Caco-2 (cell line): ENCODE measurements at regions not wholly inside any gene's neighbourhood (a gene's known extent, or its start where the extent isn't known, plus 50 kb on each side); places are given as distances from the start of the nearest gene placed in this dataset.

Source experiments
- BruUV-seq: library from RNA; stranded (reverse); fragments of 400-500 nt; replicated peaks from 2 replicates; lab custom pipeline; 2021; lab: Mats Ljungman, UMichigan
- CTCF ChIA-PET: fragments of 300-600 bp; sonication (Branson Sonifier 250); formaldehyde crosslinking; loops from one replicate; lab custom pipeline; 2022; ENCODE audit warnings: antibody characterized with exemption; lab: Charles Lee
- POLR2A ChIA-PET: fragments of 300-600 bp; sonication (Branson Sonifier 250); formaldehyde crosslinking; loops from one replicate; lab custom pipeline; 2022; ENCODE audit warnings: antibody characterized with exemption; lab: Charles Lee
- DNase-seq, 2 experiments: peaks; one replicate each; pipeline versions ENCODE4 v3.0.0 to v3.0.0-alpha.2; 2020 to 2022
- H3K27me3 ChIP-seq: replicated peaks from 2 replicates; pipeline ENCODE4 v1.6.0; 2011; ENCODE audit warnings: low read length; ENCODE audit not compliant: control insufficient read depth, insufficient read depth
- H3K36me3 ChIP-seq: 2 replicates; pipeline ENCODE4 v1.5.1; 2011; ENCODE audit warnings: low read length; ENCODE audit not compliant: control insufficient read depth, insufficient read depth
- H3K4me1 ChIP-seq: fragments of 250-450 bp; sonication (Bioruptor Pico); 2 replicates; pipeline ENCODE4 v1.5.1; 2020; ENCODE audit warnings: mild to moderate bottlenecking
- H3K4me3 ChIP-seq: 2 replicates; pipeline ENCODE4 v1.5.1; 2011; ENCODE audit warnings: low read depth, mild to moderate bottlenecking, control low read depth, low read length
- H3K9me3 ChIP-seq: fragments of 250-450 bp; sonication (Bioruptor Pico); 2 replicates; pipeline ENCODE4 v1.5.1; 2020; ENCODE audit warnings: mild to moderate bottlenecking, moderate library complexity
- H3K27ac Mint-ChIP-seq: one replicate; pipeline ENCODE4 v1.8.0; 2022; ENCODE audit warnings: mixed read lengths; ENCODE audit not compliant: unreplicated experiment
- H3K27me3 Mint-ChIP-seq: one replicate; pipeline ENCODE4 v1.8.0; 2022; ENCODE audit warnings: mixed read lengths; ENCODE audit not compliant: insufficient read depth, unreplicated experiment
- H3K36me3 Mint-ChIP-seq: one replicate; pipeline ENCODE4 v1.8.0; 2022; ENCODE audit warnings: mild to moderate bottlenecking, mixed read lengths; ENCODE audit not compliant: insufficient read depth, unreplicated experiment
- H3K4me1 Mint-ChIP-seq: one replicate; pipeline ENCODE4 v1.8.0; 2022; ENCODE audit warnings: low read depth, mixed read lengths; ENCODE audit not compliant: unreplicated experiment
- H3K4me3 Mint-ChIP-seq: one replicate; pipeline ENCODE4 v1.8.0; 2022; ENCODE audit warnings: mild to moderate bottlenecking, moderate library complexity, mixed read lengths; ENCODE audit not compliant: unreplicated experiment
- H3K9me3 Mint-ChIP-seq: one replicate; pipeline ENCODE4 v1.8.0; 2022; ENCODE audit warnings: mixed read lengths; ENCODE audit not compliant: unreplicated experiment
- CTCF ChIP-seq, 2 experiments: fragments of 200-600 bp in 1 of 2; IDR thresholded peaks; 1 replicate in 1 of 2; 2 replicates in 1 of 2; pipeline versions ENCODE4 v1.5.1 to v1.8.0; 2011 to 2022; ENCODE audit warnings: antibody characterized with exemption in 1 of 2, control low read depth in 1 of 2, inconsistent platforms in 1 of 2, low read depth in 1 of 2, low read length in 1 of 2, mild to moderate bottlenecking in 1 of 2, moderate library complexity in 1 of 2; ENCODE audit not compliant: insufficient read depth in 1 of 2, severe bottlenecking in 1 of 2, unreplicated experiment in 1 of 2
- intact Hi-C: fragments of 100-400 bp; cut with micrococcal nuclease; formaldehyde crosslinking; loops from one replicate; pipeline ENCODE4 v1.10.0; 2022; ENCODE audit not compliant: unreplicated experiment

- no peaks in the 10 kb centered on the region for H3K9me3 ChIP-seq
- no peak for DNase-seq
- H3K4me3 Mint-ChIP-seq = no peak overlapping the region
- POLR2A ChIA-PET = no interaction called here
- H3K4me1 ChIP-seq = no peaks in the 10 kb centered on the region
- no peaks in the 10 kb centered on the region for H3K36me3 ChIP-seq
- H3K36me3 Mint-ChIP-seq = no peaks in the 10 kb centered on the region
- no peaks in the 10 kb centered on the region for H3K27me3 ChIP-seq
- H3K4me3 ChIP-seq = no peak overlapping the region
- CTCF ChIA-PET = interaction anchor here (0.7 kb wide), 1 partner anchor 15 kb away, joined by 5 read pairs; no protein-coding TSS in a partner anchor
- H3K27ac Mint-ChIP-seq = no peak overlapping the region
- no peaks in the 10 kb centered on the region for H3K9me3 Mint-ChIP-seq
- intact Hi-C loops = no loop called here
- peaks cover 17% of the 10 kb centered on the region for H3K27me3 Mint-ChIP-seq
- peak; percentile 15 to 21 for TF ChIP-seq CTCF (IDR thresholded peaks at IDR 0.05; ENCODE audit: insufficient read depth in 1 of 2, low read depth in 1 of 2, low read length in 1 of 2, severe bottlenecking in 1 of 2, unreplicated experiment in 1 of 2)
- no TSS peak for BruUV-seq
- H3K4me1 Mint-ChIP-seq = no peaks in the 10 kb centered on the region
Observed at GRCh38 chr6:25042536-25042935, 106.8 kb upstream of the RIPOR2 start.

GRCh38 chr6:25042984-25043725 lies 107.4 kb upstream of the RIPOR2 start:
- H3K36me3 Mint-ChIP-seq = no peaks in the 10 kb centered on the region
- POLR2A ChIA-PET = no interaction called here

GRCh38 chr6:25043892-25044291 lies 108.1 kb upstream of the RIPOR2 start:
- Mint-ChIP-seq H3K4me1 (no peaks in the 10 kb centered on the region), H3K27me3 (peaks cover 23% of the 10 kb centered on the region), H3K36me3 (no peaks in the 10 kb centered on the region), H3K4me3 (no peak overlapping the region), H3K27ac (no peak overlapping the region), H3K9me3 (no peaks in the 10 kb centered on the region)
- H3K36me3 ChIP-seq = no peaks in the 10 kb centered on the region
- H3K4me1 ChIP-seq = no peaks in the 10 kb centered on the region
- no TSS peak for BruUV-seq
- ChIA-PET CTCF (no interaction called here), POLR2A (no interaction called here)
- TF ChIP-seq CTCF (IDR thresholded peaks at IDR 0.05; ENCODE audit: insufficient read depth in 1 of 2, low read depth in 1 of 2, low read length in 1 of 2, severe bottlenecking in 1 of 2, unreplicated experiment in 1 of 2) = no peak
- intact Hi-C loops = no loop called here
- H3K27me3 ChIP-seq = no peaks in the 10 kb centered on the region
- H3K9me3 ChIP-seq = no peaks in the 10 kb centered on the region
- no peak overlapping the region for H3K4me3 ChIP-seq
- DNase-seq = no peak

More at GRCh38 chr6:25042984-25043725, 107.4 kb upstream of the RIPOR2 start:
- no TSS peak for BruUV-seq
- Histone ChIP-seq H3K4me1 (no peaks in the 10 kb centered on the region), H3K9me3 (no peaks in the 10 kb centered on the region), H3K36me3 (no peaks in the 10 kb centered on the region), H3K4me3 (no peak overlapping the region), H3K27me3 (no peaks in the 10 kb centered on the region)
- intact Hi-C loops = no loop called here
- Mint-ChIP-seq H3K9me3 (no peaks in the 10 kb centered on the region), H3K27me3 (peaks cover 19% of the 10 kb centered on the region), H3K4me1 (no peaks in the 10 kb centered on the region), H3K4me3 (no peak overlapping the region), H3K27ac (no peak overlapping the region)
- CTCF ChIA-PET = no interaction called here
- no peak for TF ChIP-seq CTCF (IDR thresholded peaks at IDR 0.05; ENCODE audit: insufficient read depth in 1 of 2, low read depth in 1 of 2, low read length in 1 of 2, severe bottlenecking in 1 of 2, unreplicated experiment in 1 of 2)
- no peak for DNase-seq
